Heart left ventricle (tissue), 16 donors: ENCODE measurements at regions not wholly inside any gene's neighbourhood (a gene's known extent, or its start where the extent isn't known, plus 50 kb on each side); places are given as distances from the start of the nearest gene placed in this dataset.

Source experiments
- ATAC-seq, 4 donors: fragments of 200-7000 bp; cut with Tn5 transposase; one replicate each; pipeline ENCODE4 v1.9.1; 2020 to 2022; ENCODE audit warnings: moderate library complexity in 4 of 4, mild to moderate bottlenecking in 3 of 4, moderate number of reproducible peaks in 1 of 4
- DNase-seq, 5 donors: peaks; one replicate each; pipeline ENCODE4 v3.0.0-alpha.2; 2020
- H3K27ac ChIP-seq, 12 donors: fragments of 200-600 bp; sonication (generic) in 4 of 12; one replicate each; pipeline versions ENCODE4 v1.5.0 to v1.8.0; 2016 to 2022; ENCODE audit warnings: mild to moderate bottlenecking in 2 of 12
- H3K27me3 ChIP-seq, 9 donors: fragments of 200-600 bp; sonication (generic) in 2 of 9; one replicate each; pipeline versions ENCODE4 v1.5.1 to v1.8.0; 2016 to 2022; ENCODE audit warnings: mild to moderate bottlenecking in 3 of 9
- H3K36me3 ChIP-seq, 9 donors: fragments of 200-600 bp; sonication (generic) in 2 of 9; one replicate each; pipeline versions ENCODE4 v1.5.0 to v1.8.0; 2018 to 2022; ENCODE audit warnings: mild to moderate bottlenecking in 2 of 9
- H3K4me1 ChIP-seq, 12 donors: fragments of 200-600 bp; sonication (generic) in 4 of 12; one replicate each; pipeline versions ENCODE4 v1.5.0 to v1.8.0; 2016 to 2022; ENCODE audit warnings: mild to moderate bottlenecking in 3 of 12
- H3K4me3 ChIP-seq, 12 donors: fragments of 200-600 bp; sonication (generic) in 4 of 12; one replicate each; pipeline versions ENCODE4 v1.5.0 to v1.8.0; 2017 to 2022; ENCODE audit warnings: mild to moderate bottlenecking in 9 of 12, moderate library complexity in 4 of 12
- H3K9me3 ChIP-seq, 12 donors: fragments of 200-600 bp; sonication (generic) in 4 of 12; one replicate each; pipeline versions ENCODE4 v1.5.0 to v1.8.0; 2016 to 2022; ENCODE audit warnings: mild to moderate bottlenecking in 1 of 12
- POLR2A ChIP-seq, 2 donors: fragments of 450-650 bp; IDR thresholded peaks; one replicate each; pipeline ENCODE4 v1.6.1; 2017; ENCODE audit warnings: antibody characterized with exemption in 2 of 2, mild to moderate bottlenecking in 2 of 2, moderate library complexity in 2 of 2
- WGBS, 4 donors: extraction: QIAGEN DNeasy Blood & Tissue Kit in 2 of 4; methylation state at CpG; one replicate each; pipeline versions ENCODE4 v1.1.5 to v1.1.7; 2013 to 2018; 5-methylcytosine and 5-hydroxymethylcytosine counted together
- intact Hi-C, 10 donors: fragments of 100-400 bp; cut with DNase I; formaldehyde crosslinking; loops; one replicate each; pipeline versions ENCODE4 v1.11.1 to v1.14.2; 2022
- TF ChIP-seq, protein P1 (sequence below), 12 donors: fragments of 200-600 bp; sonication (generic) in 4 of 12; IDR thresholded peaks; one replicate each; pipeline versions ENCODE4 v1.5.0 to v1.8.0; 2018 to 2022; ENCODE audit warnings: antibody characterized with exemption in 12 of 12, mild to moderate bottlenecking in 5 of 12
- donor health status: ischemic (EF 13 %, LVEDD 7.1; RV severe dilation, severe dysfunction).
- donor health status: healthy with polysubstance abuse.
- donor health status: DM: no; HTN: yes; CAD: no.
- donor health status: DM: no; HTN: no; CAD: no.
- donor health status: ischemic (EF 25% LVEDD 6.9; RV normal size, moderate dysfunction).
- donor health status: ischemic (EF 25% LVEDD 5.7; RV mildly dilated, moderate dysfunction).
- donor health status: healthy.
- donor health status: DM: yes; HTN: yes; CAD: no.
- donor health status: ischemic (EF 35%, LVEDD 5.7; RV mildly dilated, moderate dysfunction).
- donor health status: nonischemic (EF 11% LVEDD 7.7; RV severe dilation, severe dysfunction).
- donor health status: DM: yes; HTN: yes; CAD: no.
- donor health status: PGD.
- donor health status: ischemic (EF 29% LVEDD 5.4; RV normal size, mild dysfunction).
- donor health status: nonischemic (EF 23%, LVEDD 6.1; RV moderate dilation, normal function).

DNA sequence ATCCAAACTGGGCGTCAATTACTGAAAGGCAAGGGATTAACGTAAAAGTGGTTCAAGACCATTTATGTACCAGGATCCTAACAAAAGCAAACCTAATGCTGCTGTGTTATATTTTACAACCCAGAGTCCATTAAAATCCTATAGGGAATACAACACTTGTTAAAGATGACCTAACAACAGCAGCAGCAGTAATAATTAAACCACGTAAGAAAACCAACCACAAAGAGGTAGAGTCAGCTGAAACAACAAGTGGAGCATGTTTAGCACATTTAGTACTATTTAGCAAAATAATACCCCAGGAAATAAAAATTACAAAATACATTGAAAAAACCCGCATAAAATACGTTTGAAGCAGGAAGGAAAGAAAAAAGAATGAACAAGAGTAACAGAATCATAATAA lies 82.1 kb upstream of the AGBL1 start:
- Histone ChIP-seq H3K36me3 (no peaks in the 10 kb centered on the region), H3K27ac (no peak overlapping the region), H3K27me3 (peaks cover 0 to 9% (median 0%) of the 10 kb centered on the region in 9 donors), H3K4me1 (no peaks in the 10 kb centered on the region), H3K9me3 (peaks cover 0 to 9% (median 0%) of the 10 kb centered on the region in 12 donors), H3K4me3 (no peak overlapping the region)
- intact Hi-C loops, result no loop called here
- 75 to 87% (median 82%) methylated on average over 5 of the region's 5 CpGs for WGBS, 4 donors
- ATAC-seq, result no peak
- TF ChIP-seq POLR2A (IDR thresholded peaks at IDR 0.05), result no peak
- TF ChIP-seq, protein P1, sequence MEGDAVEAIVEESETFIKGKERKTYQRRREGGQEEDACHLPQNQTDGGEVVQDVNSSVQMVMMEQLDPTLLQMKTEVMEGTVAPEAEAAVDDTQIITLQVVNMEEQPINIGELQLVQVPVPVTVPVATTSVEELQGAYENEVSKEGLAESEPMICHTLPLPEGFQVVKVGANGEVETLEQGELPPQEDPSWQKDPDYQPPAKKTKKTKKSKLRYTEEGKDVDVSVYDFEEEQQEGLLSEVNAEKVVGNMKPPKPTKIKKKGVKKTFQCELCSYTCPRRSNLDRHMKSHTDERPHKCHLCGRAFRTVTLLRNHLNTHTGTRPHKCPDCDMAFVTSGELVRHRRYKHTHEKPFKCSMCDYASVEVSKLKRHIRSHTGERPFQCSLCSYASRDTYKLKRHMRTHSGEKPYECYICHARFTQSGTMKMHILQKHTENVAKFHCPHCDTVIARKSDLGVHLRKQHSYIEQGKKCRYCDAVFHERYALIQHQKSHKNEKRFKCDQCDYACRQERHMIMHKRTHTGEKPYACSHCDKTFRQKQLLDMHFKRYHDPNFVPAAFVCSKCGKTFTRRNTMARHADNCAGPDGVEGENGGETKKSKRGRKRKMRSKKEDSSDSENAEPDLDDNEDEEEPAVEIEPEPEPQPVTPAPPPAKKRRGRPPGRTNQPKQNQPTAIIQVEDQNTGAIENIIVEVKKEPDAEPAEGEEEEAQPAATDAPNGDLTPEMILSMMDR (IDR thresholded peaks at IDR 0.05), result no peak
- no peak for DNase-seq

DNA sequence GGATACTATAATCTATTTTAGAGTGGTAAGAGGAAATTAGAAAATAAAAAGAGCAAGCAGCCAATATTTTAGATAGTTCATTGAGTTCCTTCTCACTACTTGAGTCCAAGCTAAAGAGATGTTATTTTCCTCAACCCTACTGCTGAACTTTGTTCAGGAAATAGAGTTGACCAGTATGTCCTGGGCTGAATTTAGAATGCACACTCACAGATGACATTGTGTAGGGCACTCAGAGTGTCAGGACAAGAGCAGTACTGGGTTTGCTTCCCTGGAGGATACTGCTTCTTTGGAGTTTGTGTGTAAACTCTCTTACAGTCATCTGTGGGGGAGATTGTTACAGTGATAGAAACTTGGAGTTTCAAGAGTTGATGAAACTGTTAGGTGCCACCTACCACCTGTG lies 80.0 kb upstream of the AGBL1 start:
- Histone ChIP-seq H3K4me1 (no peaks in the 10 kb centered on the region), H3K9me3 (peaks cover 0 to 4% (median 0%) of the 10 kb centered on the region in 12 donors), H3K4me3 (no peak overlapping the region), H3K27ac (no peak overlapping the region), H3K36me3 (no peaks in the 10 kb centered on the region), H3K27me3 (peaks cover 0 to 10% (median 0%) of the 10 kb centered on the region in 9 donors)
- ATAC-seq (peak in 1 of 4 donors; percentile 41), DNase-seq (no peak)
- intact Hi-C loops, result no loop called here
- TF ChIP-seq, protein P1 (IDR thresholded peaks at IDR 0.05), result no peak
- no peak for TF ChIP-seq POLR2A (IDR thresholded peaks at IDR 0.05)

DNA sequence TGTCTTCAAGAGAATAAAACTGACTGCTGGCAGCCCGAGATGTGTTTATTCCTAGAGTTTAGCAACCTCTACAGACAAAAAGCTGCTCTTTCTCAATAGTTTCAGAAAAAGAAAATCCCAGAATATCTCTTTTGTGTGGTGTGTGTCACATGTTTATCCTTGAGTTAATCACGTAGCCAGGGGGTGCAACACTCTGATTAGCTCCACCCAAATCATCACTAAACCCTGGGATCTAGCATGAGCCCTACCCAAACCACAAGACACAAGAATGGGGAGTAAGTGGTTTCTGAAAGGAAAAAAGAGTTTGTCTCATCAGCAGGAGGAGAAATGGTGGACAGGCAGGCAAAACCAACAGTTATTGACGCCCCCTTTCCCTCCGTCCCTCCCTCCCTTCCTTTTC lies 78.5 kb upstream of the AGBL1 start:
- Histone ChIP-seq H3K27me3 (peaks cover 0 to 7% (median 0%) of the 10 kb centered on the region in 9 donors), H3K36me3 (no peaks in the 10 kb centered on the region), H3K4me3 (no peak overlapping the region), H3K27ac (no peak overlapping the region), H3K9me3 (no peaks in the 10 kb centered on the region), H3K4me1 (no peaks in the 10 kb centered on the region)
- no peak for ATAC-seq
- 38 to 67% (median 52%) methylated on average over 4 of the region's 4 CpGs for WGBS, 4 donors
- TF ChIP-seq, protein P1 (IDR thresholded peaks at IDR 0.05), result no peak
- no peak for TF ChIP-seq POLR2A (IDR thresholded peaks at IDR 0.05)
- DNase-seq, result no peak
- intact Hi-C loops, result no loop called here

DNA sequence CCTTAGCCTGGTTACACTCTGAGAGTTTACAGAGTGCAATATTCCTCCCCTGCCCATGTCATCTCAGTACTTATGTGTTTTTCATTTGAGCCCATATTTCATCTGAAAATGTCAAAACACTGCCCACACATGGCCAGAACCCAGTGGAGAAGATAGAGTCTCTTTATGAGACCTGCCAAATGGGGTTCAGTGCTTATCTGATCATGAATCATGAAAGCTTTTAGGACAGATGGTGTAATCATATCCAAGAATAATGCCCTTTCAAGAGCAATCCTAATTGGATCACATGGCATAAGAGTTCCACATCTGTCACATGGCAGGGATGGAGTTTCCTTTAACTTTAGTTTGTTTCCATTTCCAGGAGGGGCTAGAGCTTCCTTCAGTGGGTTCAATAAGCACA lies 77.2 kb upstream of the AGBL1 start:
- Histone ChIP-seq H3K9me3 (no peaks in the 10 kb centered on the region), H3K4me1 (no peaks in the 10 kb centered on the region), H3K27ac (no peak overlapping the region), H3K36me3 (no peaks in the 10 kb centered on the region), H3K27me3 (peaks cover 0 to 7% (median 0%) of the 10 kb centered on the region in 9 donors), H3K4me3 (no peak overlapping the region)
- DNase-seq, result no peak
- intact Hi-C loops, result no loop called here
- TF ChIP-seq, protein P1 (IDR thresholded peaks at IDR 0.05), result no peak
- ATAC-seq, result no peak
